Activated CD4-positive, alpha-beta T cell treated with anti-CD3 and anti-CD28 coated beads for 4 hours (primary cell): ENCODE measurements at regions not wholly inside any gene's neighbourhood (a gene's known extent, or its start where the extent isn't known, plus 50 kb on each side); places are given as distances from the start of the nearest gene placed in this dataset.
"Not testable (repeated sequence)": the region's sequence is repeated elsewhere in the genome, so short reads cannot be mapped to it uniquely, and the experiment has no call there.

ENCODE experiments used
- DNase-seq, 2 donors: peaks; one replicate each; pipeline ENCODE4 v3.0.0-alpha.2; 2020

- no peak for DNase-seq
Measured at GRCh38 chr16:88325976-88326375, 56.8 kb upstream of the ZNF469 start.

DNA sequence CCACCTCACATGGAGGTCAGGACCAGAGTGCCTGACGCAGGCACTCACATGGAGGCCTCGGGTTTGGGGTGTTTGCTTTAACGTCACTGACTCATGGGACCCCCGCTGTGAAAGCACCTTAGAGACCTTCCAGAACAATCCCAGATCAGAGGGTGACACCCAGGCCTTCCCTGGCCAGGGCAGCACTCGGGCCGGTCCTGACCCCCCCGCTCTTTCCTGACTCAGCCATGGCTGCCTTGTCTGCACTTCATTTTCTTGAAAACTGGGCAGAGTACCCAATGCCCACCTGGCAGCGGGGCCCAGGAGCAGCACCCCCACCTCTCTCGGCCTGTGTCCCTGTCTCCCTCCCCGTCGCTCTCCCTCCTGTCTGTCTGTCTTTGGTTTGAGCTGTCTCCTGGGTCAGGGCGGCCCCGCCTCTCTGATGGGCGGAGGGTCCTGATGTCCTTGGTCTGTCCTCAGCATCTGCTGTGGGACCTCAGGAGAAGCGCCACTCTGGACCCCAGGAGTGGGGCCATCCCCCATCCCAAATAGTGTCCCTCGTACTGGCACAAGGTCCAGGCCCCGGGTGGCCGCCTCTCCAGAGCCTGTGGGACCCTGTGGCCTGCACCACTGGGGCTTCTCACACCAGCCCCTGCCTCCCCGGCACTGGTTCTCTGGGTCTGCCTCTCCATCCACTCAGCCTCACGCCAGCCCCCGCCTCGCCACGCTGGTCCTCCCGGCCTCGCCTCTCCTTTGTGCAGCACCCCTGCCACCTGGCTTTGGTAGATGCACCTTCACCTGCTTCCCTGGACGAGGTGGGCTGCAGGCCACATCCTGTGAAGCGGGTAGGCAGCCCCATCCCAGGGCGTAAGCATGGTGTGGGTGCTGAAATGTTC is 55.9 kb upstream of the ZNF469 start:
- DNase-seq: no peak

GRCh38 chr16:88327561-88328312 is 55.0 kb upstream of the ZNF469 start:
- no peak for DNase-seq

DNA sequence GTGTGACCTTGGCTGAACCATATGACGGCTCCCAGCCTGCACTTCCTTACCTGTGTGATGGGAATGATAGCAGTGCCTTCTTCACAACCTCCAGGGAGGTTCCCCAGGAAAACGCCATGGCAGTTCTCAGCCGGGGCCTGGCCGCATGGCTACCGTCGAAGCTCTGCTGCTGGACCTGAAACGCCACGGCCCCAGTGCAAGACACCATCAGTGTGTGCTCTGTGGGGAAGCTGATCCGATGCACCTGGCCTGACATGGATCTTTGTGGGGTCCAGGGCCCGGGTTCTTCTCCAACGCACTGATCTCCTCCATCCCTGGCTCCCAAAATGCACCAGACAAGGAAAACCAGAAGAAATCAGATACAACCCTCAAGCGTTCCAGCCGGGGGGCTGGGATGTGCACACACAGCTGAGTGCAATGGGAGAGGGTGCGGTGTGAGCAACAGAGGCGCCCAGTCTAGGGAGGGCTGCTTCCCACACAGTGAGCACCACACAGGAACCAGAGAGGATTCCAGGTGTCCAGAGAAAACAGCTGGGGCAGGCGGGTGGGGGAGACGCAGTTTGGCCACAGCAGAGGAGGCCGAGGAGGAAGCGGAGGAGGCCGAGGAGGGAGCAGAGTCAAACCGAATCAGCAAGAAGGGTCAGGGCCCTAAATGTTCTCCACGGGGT is 54.3 kb upstream of the ZNF469 start:
- DNase-seq: no peak

DNA sequence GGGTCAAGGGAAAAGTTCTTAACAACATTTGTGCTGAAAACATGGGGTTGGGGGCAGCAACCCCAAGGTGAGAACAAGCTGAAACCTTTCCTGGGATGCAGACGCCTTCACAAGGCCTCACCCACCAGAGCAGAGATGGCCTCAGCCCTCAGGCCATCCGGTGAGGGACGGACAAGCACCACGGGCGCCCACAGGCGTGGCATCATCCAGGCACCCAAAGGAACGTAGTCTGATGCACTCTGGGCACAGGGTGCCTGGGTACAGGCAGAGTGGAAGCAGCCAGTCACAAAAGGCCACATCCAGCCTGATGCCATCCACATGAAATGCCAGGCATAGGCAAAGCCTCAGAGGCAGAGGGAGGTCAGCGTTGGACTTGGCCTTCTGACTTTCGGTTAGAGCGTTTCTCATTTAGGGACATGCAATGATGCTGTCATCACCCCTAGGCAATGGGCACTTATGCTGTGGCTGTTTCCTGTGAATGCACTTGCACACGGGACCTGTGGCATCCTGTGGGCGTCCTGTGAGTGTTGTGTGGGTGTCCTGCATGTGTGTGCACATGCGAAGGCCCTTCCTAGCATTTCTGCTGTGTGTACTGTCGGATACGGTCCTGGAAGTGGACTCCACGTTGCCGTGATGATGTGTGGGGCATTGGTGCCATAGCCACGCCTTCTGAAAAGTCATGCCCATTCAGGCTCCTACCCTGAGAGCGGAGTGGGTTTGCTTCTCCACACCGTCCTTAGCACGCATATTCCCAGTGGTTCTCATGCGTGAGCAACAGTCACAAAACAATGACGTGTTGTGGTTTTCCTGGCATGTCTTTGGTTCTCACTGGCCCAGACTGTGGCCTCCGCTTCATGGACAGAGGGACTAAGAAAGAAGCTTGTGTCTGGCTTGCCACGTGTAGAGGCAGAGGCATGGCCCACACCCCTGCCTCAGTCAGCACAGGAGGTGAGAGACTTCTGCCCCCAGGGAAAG is 52.7 kb upstream of the ZNF469 start:
- DNase-seq: no peak

DNA sequence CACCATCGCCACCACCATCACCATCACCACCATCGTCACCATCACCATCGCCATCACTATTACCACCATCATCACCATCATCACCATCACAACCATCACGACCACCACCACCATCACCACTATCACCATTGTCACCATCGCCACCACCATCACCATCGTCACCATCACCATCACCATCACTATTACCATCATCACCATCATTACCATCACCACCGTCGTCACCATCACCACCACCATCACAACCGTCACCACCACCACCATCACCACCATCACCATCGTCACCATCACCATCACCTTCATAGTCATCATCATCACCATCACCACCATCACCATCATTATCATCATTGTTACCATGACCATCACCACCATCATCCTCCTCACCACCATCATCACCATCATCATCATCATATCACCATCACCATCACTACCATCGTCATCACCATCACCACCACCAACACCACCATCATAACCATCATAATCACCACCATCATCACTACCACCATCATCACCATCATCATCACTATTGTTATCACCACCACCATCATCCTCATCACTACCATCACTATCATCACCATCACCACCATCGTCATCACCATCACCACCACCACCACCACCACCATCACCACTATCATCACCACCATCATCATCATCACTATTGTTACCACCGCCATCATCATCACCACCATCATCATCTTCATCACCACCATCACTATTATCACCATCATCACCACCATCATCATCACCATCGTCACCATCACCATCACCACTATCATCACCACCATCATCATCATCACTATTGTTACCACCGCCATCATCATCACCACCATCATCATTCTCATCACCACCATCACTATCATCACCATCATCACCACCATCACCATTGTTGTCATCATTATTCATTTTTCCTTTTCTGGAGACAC is 51.5 kb upstream of the ZNF469 start:
- DNase-seq: no peak

DNA sequence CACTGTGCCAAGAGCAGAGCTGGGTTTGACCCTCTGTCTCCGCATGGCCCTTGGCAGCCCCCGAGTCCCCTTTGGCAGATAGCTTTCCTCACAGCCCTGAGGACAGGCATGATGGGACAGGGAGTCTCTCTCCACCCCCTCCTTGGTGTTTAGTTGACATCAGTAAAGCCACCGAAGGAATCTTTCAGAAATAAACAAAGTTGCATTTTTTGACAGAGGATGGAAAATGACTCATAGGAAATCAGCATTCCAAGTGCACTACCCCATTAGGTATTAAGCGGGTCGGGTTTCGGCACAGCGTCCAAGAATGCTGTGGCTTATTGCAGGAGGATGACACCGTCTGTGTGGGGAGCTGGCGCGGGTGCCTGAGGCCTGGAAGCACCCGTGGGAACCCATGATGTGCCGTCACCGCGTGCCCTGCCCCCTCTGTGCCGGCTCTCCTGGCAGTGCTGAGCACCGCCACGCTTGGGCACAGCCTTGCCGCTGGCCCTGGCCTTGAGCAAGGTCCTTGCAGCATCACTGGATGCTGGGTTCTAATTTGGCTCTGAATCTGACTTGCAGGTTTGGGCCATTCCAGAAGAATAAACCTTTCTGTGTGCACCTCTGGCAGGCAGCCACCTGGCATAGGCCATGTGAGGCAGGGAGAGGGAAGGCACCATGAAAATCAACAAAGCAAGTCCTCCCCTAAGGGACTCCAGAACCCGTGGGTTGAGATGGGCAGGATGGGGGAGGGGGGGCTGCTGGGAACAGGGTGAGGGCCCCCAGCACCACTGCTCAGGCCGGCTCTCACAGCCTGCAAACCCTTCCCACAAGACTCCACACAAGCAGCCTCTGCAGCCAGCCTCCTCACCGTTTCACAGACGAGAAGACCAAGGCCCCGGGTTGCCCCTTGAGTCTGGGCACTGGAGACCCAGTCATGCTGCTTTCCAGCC is 50.5 kb upstream of the ZNF469 start:
- no peak for DNase-seq

GRCh38 chr16:88332921-88333825 is 49.6 kb upstream of the ZNF469 start:
- DNase-seq: not testable (repeated sequence)
